ENCODE measurements at regions not wholly inside any gene's neighbourhood (a gene's known extent, or its start where the extent isn't known, plus 50 kb on each side); places are given as distances from the start of the nearest gene placed in this dataset.

GRCh38 chr21:35548904-35549615, 500.0 kb upstream of the RUNX1 start:
- H3K36me3 Mint-ChIP-seq (ENCODE audit: insufficient read depth in 1 of 3, low read depth in 3 of 3), result no peaks in the 10 kb centered on the region
- Histone ChIP-seq H3K27me3 (ENCODE audit: insufficient read depth, low read length) (no peaks in the 10 kb centered on the region), H3K4me1 (ENCODE audit: insufficient read depth, low read length) (no peaks in the 10 kb centered on the region), H4K20me1 (ENCODE audit: control insufficient read depth, insufficient read depth, insufficient read length) (no peaks in the 10 kb centered on the region), H3K79me1 (ENCODE audit: insufficient read depth, low read depth, low read length, poor library complexity, severe bottlenecking) (no peaks in the 10 kb centered on the region), H3K27ac (ENCODE audit: insufficient read length, low read depth, low read length) (no peak overlapping the region), H4K8ac (replicated peaks; ENCODE audit: insufficient read length, low read depth, low read length) (no peak overlapping the region), H3K4ac (ENCODE audit: low read depth, low read length) (no peak overlapping the region), H3K79me2 (ENCODE audit: insufficient read depth, low read length) (no peaks in the 10 kb centered on the region), H3K23ac (ENCODE audit: insufficient read length, low read depth, low read length) (no peak overlapping the region), H3T11ph (ENCODE audit: low read length) (no peak overlapping the region), H4K5ac (ENCODE audit: insufficient read length, low read depth, low read length) (no peak overlapping the region), H2BK120ac (ENCODE audit: low read depth, low read length, poor library complexity, severe bottlenecking) (no peak overlapping the region), H2BK20ac (ENCODE audit: low read depth, low read length, poor library complexity, severe bottlenecking) (no peak overlapping the region), H2BK15ac (ENCODE audit: low read depth, low read length) (no peak overlapping the region), H2BK12ac (ENCODE audit: insufficient read length, low read depth, low read length) (no peak overlapping the region), H4K91ac (ENCODE audit: insufficient read length, low read depth, low read length) (no peak overlapping the region), H2AK5ac (ENCODE audit: insufficient read length, low read length) (no peak overlapping the region), H3K56ac (ENCODE audit: insufficient read length, low read depth, low read length) (no peak overlapping the region), H3K23me2 (ENCODE audit: insufficient read length, low read depth, low read length, poor library complexity, severe bottlenecking) (no peaks in the 10 kb centered on the region), H3K4me2 (ENCODE audit: insufficient read depth, insufficient read length, low read length) (no peak overlapping the region), H3K9ac (ENCODE audit: extremely low read depth, insufficient read length, low read length) (no peak overlapping the region), H3K14ac (ENCODE audit: insufficient read depth, low read length) (no peak overlapping the region), H3K9me3 (ENCODE audit: control insufficient read depth, low read depth, low read length) (no peaks in the 10 kb centered on the region), H2AFZ (ENCODE audit: low read length) (no peak overlapping the region), H3K18ac (ENCODE audit: insufficient read length, low read depth, low read length) (no peak overlapping the region), H2BK5ac (ENCODE audit: insufficient read length, low read length) (no peak overlapping the region)
- H3K9me3 Mint-ChIP-seq, result peaks cover 0 to 7% of the 10 kb centered on the region in 2 experiments; a peak in 2 of 5 replicates
- no CpG with 5 or more reads among the region's 5 CpGs for WGBS (ENCODE audit: extremely low coverage, insufficient read length, low lambda C conversion rate)
- no peak for DNase-seq
- H3K27me3 Mint-ChIP-seq (ENCODE audit: low read depth), result no peaks in the 10 kb centered on the region; the same call in 1 of the 2 replicates
- no peak for TF ChIP-seq CTCF (conservative IDR thresholded peaks at IDR 0.05)
- H3K4me3 Mint-ChIP-seq, result no peak overlapping the region
- no peaks in the 10 kb centered on the region for H3K4me1 Mint-ChIP-seq
- H3K27ac Mint-ChIP-seq, result no peak overlapping the region

All from H9 (cell line).